GM18858 (cell line): ENCODE measurements at regions not wholly inside any gene's neighbourhood (a gene's known extent, or its start where the extent isn't known, plus 50 kb on each side); places are given as distances from the start of the nearest gene placed in this dataset.

Source experiments
- ATAC-seq: cut with Tn5 transposase; IDR thresholded peaks from one replicate; pipeline ENCODE4 v1.9.1; 2021; ENCODE audit not compliant: unreplicated experiment

DNA sequence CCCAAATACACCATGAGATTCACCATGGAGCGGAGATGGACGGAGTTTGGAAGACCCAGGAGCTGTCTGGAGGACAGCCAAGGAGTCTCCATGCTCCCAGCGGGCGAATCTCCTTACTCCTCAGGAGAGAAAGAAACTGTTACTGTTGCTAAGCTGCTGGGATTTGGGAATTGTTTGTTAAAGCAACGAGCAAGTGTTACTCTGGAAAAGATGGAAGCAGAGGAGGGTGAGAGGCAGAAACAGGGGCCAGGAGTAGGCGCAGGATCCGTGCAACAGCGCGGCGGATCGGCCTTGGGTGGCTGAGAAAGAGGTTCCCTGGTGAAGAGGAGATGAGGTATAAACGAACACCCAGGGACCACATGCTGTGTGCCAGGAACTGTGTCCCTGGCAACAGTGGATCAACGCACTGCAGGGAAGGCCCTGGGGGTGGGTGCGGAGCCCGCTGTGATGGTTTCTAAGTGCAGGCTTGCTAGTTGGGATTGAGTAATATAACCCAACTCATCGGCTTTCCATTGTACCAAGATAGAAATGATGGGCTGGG, 1436.4 kb downstream of the BRD1 start:
- no peak for ATAC-seq

DNA sequence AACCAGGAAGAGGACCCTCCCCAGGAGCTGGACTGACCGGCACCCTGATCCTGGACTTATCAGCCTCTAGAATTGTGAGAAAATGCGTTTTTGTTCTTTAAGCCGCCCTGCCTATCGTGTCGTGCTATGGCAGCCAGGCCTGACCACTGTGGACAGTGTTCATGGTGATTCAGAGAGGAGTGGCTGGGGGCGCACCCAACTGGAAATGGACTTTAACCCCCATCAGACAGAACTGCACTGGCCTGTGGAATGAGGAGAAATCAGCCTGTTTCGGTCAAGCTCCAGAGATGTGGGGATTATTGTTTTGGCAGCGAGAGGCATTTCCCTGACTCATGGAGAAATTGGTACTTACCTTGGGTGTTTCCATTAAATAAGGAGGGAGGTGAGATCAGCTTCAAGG, 1437.8 kb downstream of the BRD1 start:
- no peak for ATAC-seq

DNA sequence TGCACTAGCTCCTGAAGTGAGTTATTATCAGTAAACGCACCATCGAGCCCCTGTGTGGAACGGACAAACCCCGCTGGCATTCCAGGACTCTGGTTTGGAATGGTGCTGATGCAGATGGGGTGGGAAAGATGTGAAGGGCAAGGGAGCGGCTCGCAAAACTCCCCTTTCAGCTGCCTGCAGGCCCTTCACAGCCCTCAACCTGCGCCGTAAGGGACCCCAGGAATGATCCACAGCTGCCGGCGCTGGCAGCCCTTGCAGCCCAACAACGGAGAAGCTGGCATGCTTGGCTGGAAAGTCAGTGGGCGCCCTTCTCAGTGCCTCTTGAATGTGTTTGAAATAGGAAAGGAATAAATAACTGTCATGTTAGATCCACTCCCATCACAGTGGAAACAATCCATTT, 1445.5 kb downstream of the BRD1 start:
- ATAC-seq = no peak

DNA sequence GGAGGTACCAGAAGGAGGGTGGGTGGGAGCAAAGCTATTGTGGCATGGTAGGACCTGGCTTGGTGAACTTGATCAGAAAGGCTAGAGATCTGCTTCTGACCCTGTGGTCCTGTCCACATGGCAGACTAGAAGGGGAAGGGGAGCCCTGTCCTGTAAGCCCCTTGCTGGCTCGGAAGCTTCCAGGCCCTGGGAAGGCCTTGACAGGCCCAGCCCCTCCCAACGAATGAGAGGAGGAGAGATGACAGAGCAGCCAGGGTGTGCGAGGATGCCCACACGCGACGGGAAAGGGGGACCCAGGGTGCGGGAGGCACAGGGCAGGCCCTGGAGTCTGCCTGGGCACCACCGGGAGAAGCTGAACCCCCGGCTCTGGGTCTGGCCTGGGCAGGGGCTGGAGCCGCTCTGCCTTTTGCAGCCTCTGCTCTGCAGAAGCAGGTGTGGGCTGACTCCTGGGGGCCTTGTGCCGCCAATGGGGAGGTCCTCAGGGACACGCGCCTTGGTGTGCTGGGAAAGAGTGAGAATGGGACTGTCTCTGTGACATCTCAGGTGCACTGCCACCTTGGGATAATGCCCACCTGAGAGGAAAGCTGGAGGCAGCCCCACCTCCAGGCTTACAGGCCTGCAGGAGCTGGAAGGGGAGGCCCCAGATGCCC, 1447.5 kb downstream of the BRD1 start:
- no peak for ATAC-seq

DNA sequence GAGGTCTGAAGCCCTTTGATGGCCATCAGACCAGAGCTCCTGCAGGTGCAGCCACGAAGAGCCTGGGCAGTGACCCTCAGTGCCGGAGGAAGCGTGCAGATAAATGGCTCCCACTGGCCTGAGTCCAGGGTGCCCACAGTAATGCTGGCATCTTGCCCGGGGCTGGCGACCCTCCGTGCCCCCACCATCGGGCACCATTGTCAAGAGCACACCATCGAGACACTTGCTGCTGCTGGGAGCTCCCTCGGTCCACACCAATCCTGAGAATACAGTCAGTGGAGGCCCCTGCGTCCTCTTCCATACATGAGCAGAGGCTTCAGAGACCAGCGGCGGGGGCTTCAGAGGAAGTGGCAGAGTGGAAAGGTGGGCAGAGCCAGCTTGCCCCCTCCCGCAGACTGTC, 1448.3 kb downstream of the BRD1 start:
- ATAC-seq = no peak

DNA sequence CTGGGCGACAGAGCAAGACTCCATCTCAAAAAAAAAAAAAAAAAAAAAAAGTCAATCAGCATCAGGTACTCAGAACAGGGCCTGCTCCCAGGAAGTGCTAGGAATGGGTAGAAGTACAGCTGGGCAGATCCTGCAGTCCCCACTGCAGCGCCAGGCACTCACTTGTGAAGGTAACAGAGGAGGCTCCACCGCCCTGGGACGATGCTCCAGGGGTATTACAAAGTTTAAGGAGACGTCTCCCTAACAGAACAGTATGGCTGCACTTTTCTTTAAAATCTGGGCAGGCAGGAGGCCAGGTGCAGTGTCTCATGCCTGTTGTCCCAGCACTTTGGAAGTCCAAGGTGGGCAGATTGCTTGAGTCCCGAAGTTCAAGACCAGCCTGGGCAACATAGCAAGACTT, 1449.0 kb downstream of the BRD1 start:
- ATAC-seq = no peak

DNA sequence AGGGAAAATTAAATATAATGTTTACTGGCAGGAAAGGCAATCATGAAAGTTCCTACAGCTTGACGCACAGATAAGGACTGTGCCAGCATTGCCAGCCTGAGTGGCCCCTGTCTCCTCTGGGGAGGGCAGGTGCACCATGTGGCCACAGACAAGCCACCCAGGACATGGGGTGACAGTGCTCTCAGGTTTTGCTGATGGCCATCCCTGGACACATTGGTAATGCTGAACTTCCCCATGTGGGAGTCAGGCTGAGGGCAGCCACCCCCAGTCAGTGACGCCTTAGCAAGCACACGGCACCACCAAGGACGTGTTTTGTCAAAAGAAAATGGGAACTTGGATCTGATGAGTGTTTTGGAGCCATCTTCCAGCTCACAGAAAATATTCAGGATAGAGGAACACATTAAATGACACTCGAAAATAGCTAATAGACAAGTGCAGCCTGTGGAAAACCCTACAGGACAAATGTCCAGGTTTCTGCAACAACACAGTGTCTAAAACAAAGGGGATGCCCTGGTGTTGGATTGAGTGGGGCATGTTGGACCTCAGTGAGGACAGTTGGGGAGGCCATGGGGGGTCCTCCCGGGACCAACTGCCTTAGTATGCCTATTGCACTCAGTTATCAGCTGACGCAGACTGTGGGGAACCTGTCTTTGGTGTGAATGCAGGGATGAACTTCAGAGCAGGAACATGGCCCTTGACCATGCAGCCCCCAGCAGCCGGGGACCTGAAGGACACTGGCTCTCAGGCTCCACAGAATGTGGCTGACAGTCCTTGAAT, 1450.5 kb downstream of the BRD1 start:
- ATAC-seq = no peak

DNA sequence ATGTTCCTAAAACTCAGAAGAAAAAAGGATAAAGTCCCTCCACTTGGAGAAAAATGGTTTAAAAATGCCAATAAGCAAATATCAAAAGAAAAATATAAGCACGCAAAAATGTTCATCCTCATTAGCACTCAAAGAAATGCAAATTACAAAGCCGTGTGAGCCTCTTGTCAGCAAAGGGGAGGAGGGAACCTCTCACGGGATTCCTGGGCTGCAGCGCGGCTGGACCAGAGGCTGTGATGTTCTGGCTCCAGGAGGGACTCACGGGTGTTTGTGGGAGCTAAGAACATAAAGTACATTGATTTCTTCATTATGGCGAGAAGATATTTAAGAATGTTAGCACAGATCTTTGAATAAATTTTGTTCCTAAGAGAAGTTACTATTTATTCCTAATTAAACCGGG, 1451.2 kb downstream of the BRD1 start:
- ATAC-seq = no peak

DNA sequence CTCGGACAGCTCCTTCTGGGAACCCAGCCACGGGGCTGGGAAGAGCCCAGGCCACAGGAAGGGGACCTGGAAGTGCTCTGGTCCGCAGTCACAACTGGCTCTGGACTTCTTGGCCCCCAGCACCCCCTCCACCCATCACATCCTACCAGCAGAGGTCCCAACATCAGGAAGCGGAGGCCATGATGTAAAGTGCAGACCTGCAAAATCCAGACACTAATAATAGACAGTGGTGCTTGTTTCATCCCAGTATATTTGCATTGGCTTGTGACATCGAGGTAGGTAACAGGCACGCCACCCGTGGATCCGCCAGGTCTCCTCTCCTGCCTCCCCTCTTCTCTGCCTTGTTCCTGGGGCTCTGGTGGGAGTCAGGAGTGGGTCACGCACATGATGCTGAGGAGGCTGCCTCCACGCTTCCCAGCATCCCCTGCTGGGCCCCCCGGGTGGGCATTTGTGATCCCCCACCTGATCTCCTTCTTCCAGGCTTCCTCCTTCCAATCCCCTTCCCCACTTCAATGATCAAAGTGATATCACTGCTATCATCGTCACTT, 1454.0 kb downstream of the BRD1 start:
- ATAC-seq = no peak

DNA sequence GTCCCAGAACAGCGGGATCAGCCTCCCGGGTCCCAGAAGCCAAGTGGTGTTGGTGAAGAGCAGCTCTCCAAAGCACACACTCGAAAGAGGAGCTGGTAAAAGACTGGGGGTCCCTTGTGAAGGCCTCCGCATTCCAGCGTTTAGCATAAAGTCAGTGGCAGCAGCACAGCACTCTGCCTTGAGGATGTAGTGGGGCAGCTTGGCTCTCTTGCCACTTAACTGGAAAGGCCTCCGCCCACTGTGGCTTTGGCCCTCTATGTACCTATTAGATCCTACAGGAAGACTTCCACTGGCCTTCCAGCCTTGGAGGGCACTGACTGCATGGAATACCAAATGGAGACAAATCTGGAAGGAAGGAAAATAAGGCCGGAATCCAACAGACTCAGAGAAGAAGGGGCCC, 1455.3 kb downstream of the BRD1 start:
- ATAC-seq = no peak

DNA sequence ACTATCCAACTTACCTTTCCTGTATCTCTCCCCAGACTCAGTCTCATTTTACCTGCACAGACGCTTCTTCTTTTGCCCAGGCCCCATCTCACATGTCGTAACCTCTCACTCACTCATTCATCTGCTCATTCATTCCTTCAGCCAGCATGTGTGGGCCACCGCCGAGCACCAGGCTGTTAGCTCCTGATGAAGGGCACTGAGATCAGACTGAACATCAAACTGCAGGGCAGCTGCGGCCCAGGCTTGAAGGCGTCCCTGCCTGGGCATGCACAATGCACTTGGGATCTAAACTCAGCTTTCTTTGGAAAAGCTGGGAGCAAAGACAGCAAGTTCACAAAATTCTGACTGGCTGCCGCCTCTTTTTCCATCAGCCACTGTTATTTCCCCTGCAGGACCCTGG, 1456.3 kb downstream of the BRD1 start:
- ATAC-seq = no peak

DNA sequence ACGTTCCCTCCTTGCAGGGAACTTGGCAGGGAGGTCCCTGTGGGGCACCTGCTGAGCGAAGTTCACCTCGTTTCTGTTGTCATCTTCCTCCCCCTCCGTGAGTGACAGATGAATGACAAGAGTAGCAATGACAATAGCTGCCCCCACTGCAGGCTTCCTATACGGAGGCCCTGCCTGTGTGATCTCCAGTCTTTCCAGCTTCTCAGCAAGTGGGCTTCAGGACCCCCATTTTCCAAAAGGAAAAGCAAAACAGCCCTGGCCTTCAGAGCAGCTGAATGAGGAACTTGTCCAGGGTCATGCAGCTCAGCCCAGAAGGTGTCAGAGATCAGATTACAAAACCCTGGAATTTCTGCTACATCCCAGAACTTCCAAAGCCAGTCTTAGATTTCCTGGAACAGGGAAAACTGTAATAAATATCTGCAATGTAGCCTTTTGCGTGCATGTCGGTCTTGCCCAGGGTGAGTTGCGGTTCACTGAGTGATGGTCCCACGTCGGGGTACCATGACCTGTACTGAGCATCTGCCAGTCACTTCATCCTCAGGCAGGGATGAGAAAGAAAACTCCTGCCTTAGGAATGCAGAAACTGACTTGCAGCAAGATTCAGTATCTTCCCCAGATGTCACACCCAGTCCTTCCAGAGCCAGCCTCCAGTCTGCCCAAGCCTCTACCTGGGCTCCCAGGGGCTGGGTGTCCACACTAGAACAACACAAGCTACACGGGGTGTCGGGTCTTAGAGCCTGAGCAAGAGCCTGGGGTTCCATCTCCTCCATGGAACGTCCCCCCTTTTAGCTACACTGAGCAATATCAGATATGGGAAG, 1457.0 kb downstream of the BRD1 start:
- no peak for ATAC-seq

DNA sequence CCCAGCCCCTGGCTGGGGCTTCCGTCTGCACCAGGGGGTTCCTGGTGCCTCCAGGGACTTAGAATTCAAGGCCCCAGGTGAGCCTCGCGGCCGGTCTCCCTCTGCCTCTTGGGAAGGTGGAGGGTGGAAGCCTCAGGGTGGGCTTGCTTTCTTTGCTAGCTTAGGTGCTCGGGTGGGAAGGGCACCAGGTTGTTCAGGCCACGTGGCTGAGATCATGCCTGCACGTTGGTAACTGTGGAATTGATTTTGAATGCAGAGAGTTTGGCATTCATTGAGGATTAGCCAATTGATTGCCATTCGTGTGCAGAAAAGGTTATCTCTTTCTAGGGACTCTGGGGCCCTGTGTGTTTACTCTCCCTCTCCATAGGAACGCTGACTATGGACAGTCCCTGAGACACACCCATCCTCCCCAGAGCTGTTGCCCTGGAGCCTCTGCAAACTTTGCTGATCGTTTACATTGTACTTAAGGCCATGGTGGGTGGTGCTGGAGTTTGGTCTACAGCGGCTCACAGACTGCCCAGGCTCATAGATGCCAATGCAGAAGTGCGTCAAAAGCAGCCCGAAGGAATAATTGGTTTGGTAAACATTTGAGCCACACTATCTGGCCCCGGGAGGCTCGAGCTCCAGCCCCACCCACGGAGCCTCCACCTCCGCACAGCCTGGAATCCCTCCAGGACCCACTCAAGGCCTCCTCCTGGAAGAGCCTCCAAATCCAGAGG, 1457.7 kb downstream of the BRD1 start:
- ATAC-seq = no peak

DNA sequence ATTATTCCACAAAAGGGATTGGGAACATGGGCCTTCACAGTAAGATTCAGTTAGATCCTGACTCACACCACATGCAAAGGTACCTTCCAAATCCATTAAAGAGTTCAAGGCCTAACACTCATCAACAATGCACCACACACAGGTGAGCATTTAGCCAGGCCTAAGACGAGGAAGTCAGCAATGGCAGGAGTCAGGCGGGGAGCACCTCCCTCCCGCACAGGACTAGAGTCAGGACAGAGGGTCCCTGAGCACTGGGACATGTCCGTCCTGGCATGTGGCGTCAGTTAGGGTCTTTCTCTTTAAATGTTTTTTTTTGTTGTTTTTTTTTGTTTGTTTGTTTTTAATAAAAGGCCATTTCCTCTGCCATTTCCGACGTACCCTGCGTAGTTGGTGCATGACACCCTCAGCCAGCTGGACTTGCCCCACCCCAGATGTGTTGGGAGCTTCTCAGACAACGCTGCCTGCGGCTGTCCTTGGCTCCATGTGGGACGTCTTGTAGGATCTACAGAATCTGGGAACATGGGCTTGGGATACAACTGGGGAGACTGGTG, 1458.6 kb downstream of the BRD1 start:
- no peak for ATAC-seq

DNA sequence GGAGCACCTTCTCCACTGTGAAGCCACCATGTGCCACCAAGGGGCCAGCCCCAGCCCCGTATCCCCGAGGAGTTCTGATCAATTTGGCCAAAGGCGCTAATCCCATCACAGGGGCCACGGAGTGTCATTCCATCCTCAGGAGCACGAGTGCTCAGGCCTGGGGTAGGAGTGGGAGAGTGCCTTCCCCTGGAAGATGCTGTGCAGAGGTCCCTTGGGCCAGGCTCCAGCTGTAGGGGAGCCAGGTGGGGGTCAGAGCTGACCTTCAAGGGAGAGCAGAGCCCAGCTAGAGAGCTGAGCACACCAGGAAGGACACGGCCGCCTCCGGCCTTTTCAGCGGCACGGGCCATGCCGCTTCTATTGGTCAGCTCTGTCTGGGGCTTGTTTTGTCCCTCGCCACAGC, 1459.9 kb downstream of the BRD1 start:
- no peak for ATAC-seq

DNA sequence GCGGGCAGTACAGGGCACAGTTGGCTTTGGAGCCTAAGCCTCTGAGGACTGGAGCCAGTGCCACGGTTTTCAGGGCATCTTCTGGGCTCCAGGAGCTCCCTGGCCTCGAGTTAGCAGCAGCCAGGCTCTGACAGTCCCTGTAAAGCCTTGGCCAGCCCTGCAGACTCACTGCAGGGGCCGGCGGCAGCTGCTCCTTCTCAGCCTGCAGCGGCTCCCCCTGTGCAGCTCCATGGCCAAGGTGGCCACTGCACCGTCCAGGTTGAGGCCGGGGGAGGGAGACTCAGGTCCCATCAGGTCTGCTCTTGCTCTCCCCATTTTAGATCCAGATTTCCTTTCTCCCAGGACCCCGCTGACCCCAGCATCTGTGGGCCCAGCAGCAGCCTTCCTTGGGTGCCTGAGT, 1461.1 kb downstream of the BRD1 start:
- ATAC-seq = no peak

DNA sequence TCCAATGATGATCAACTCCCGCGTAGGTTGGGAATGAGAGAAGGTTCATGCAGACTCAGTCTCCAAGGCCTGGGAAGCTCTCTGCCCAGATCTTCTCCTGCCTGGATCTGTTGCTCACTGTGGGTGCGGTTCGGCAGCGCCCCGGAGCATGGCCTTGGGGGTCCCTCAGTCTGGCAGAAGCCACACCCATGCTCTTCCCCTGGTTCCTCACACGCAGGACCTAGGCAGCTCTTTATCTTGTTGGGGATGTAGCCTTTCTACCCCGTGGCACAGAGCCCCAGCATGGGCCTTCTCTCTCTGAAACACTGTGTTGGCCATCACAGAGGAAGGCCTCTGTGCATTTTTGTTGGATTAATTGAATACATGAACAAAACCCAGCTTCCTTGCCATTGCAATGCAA, 1461.6 kb downstream of the BRD1 start:
- no peak for ATAC-seq

DNA sequence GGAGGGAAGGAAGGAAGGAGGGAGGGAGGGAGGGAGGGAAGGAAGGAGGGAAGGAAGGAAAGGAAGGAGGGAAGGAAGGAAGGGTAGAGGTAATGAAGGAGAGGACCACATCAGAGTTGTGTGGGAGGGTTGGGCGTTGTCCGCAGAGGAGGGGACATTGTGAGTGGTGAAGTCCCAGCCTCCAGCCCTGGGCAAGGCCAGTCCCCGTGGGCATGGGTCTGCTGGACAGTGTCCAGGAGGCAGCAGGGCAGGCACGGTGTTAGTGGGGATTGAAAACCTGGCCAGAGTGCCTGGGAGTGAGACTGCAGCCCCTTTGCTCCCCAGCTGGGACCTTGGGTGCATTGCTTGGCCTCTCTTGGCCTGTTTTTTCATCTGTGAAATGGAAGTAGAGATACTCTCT, 1462.3 kb downstream of the BRD1 start:
- no peak for ATAC-seq

DNA sequence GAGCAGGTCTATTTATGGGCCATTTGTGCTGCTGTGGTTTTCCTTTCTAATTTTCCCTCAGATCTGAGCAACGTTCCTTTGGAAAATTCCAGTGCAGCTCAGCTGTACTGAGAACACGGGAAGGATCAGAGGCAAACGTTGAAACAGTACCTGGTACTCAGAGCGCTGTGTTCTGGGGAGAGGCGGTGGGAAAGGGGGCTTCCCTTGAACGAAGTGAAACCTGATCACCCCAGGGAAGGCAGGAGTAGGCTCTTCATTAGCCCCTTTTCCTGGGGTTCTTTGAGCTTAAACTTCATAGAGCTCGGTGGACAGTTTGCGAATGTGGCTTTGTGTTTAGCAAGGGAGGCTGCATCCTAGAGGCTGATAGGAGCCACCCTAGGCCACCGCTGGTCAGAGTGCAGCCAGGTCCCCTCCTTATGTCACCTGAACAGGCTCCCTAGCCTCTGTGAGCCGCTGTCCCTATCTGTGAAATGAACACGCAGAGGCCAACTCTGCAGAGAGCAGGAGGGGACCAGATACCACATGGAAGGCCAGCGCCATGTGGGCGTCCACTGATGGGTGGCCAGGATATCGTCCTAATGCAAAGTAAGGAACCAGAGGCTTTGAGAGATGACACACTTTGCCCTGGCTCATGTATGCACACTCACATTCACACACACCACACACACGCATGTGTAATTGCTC, 1464.8 kb downstream of the BRD1 start:
- ATAC-seq = no peak

DNA sequence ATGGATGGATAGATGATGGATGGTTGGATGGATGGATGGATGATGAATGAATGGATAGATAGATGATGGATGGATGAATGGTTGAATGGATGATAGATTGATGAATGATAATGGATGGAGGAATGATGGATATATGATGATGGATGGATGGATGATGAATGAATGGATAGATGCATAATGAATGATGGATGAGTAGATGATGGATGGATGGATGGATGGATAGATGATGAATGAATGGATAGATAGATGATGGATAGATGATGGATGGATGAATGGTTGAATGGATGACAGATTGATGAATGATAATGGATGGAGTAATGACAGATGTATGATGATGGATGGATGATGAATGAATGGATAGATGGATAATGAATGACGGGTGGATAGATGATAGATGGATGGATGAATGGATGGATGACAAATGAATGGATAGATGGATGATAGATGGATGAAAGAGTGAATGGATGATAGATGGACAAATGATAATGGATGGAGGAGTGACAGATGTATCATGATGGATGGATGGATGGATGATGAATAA, 1466.5 kb downstream of the BRD1 start:
- no peak for ATAC-seq
